BLaER1 treated with 17β-estradiol and CSF1 and Interleukin-3, amounts not matched to agents 10 nM and 100 nM (cell line): ENCODE measurements at regions not wholly inside any gene's neighbourhood (a gene's known extent, or its start where the extent isn't known, plus 50 kb on each side); places are given as distances from the start of the nearest gene placed in this dataset.
A peak's percentile ranks its signal among the peaks of the same experiment; 100 is the strongest.

ENCODE experiments used
- H3K27ac ChIP-seq, 11 experiments: shearing (Covaris generic); formaldehyde crosslinking; 2 replicates each; pipeline ENCODE4 v1.8.1; 2022
- H3K27me3 ChIP-seq, 11 experiments: shearing (Covaris generic); formaldehyde crosslinking; 2 replicates each; pipeline ENCODE4 v1.8.1; 2022
- H3K36me3 ChIP-seq, 11 experiments: shearing (Covaris generic); formaldehyde crosslinking; 2 replicates each; pipeline ENCODE4 v1.8.1; 2022
- H3K4me1 ChIP-seq, 10 experiments: shearing (Covaris generic); formaldehyde crosslinking; 2 replicates each; pipeline ENCODE4 v1.8.1; 2022
- H3K4me2 ChIP-seq, 11 experiments: shearing (Covaris generic); formaldehyde crosslinking; 2 replicates each; pipeline ENCODE4 v1.8.1; 2022
- H3K4me3 ChIP-seq, 10 experiments: shearing (Covaris generic); formaldehyde crosslinking; 2 replicates each; pipeline ENCODE4 v1.8.1; 2022
- H3K9ac ChIP-seq, 11 experiments: shearing (Covaris generic); formaldehyde crosslinking; 2 replicates each; pipeline ENCODE4 v1.8.1; 2022
- H3K9me3 ChIP-seq, 11 experiments: shearing (Covaris generic); formaldehyde crosslinking; replicated peaks in 1 of 11; 2 replicates each; pipeline ENCODE4 v1.8.1; 2022
- H4K20me1 ChIP-seq, 11 experiments: shearing (Covaris generic); formaldehyde crosslinking; 2 replicates each; pipeline ENCODE4 v1.8.1; 2022
- Cebpa-rat ChIP-seq, 11 experiments: shearing (Covaris generic); IDR thresholded peaks; 2 replicates each; pipeline ENCODE4 v1.8.1; 2022

DNA sequence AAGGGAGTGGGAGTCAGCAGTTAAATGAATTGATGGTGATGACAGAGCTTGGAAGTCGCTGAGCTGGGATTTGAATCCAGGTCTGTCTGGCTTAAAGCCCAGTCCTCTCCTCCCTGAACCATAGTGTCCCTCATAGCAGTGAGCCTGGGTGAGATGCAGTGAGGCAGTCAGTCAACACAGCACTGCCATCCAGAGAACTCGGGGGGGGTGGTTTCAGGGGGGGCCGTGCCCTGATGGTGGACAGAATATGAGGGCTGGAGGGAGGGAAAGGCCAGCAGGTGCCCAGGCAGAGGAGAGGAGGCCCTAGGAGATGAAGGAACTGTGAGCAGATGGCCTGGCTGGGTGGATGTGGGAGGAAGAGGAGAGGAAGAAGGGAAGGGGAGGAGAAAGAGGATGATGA, 405.6 kb downstream of the PTPRU start:
- Histone ChIP-seq H3K4me3 (no peak overlapping the region), H3K4me2 (peak overlapping the region in 8 of 11 experiments; percentile 74 to 96 (median 89); a peak in 15 of 22 replicates), H3K9me3 (peaks cover 0 to 7% (median 0%) of the 10 kb centered on the region in 11 experiments; a peak in 1 of 22 replicates), H3K36me3 (no peaks in the 10 kb centered on the region), H3K27me3 (no peaks in the 10 kb centered on the region), H3K9ac (no peak overlapping the region), H4K20me1 (no peaks in the 10 kb centered on the region), H3K27ac (peak overlapping the region in 3 of 11 experiments; percentile 82 to 90 (median 86); a peak in 3 of 22 replicates), H3K4me1 (peaks cover 9 to 53% (median 47%) of the 10 kb centered on the region in 10 experiments)
- TF ChIP-seq Cebpa-rat (IDR thresholded peaks at IDR 0.05): no peak

DNA sequence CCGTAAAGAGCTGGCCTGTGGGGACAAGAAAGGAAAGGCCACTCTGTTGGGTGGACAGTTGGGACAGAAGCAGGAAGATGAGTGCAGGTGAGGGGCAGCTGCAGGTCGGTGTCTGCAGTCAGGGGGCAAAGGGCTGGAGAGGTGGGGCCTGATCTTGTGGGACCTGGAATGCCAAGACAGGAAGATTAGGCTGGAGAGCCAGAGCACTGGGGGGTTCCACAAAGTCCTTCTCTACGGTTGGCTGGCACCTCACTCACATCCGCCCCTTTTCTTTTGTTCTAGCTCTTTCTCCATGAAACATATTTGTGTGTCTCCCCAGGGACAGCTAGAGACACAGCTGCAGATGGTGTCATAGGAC, 404.1 kb downstream of the PTPRU start:
- peak overlapping the region in 10 of 11 experiments; percentile 23 to 90 (median 83); a peak in 19 of 22 replicates for H3K27ac ChIP-seq
- H3K9ac ChIP-seq: peak overlapping the region in 8 of 11 experiments; percentile 42 to 75 (median 62); a peak in 16 of 22 replicates
- H3K4me1 ChIP-seq: peaks cover 9 to 47% (median 38%) of the 10 kb centered on the region in 10 experiments
- peak overlapping the region; percentile 49 to 96 (median 86) for H3K4me2 ChIP-seq
- no peak for TF ChIP-seq Cebpa-rat (IDR thresholded peaks at IDR 0.05)
- H3K4me3 ChIP-seq: peak overlapping the region in 3 of 10 experiments; percentile 11 to 33 (median 26); a peak in 2 of 20 replicates
- H3K27me3 ChIP-seq: no peaks in the 10 kb centered on the region
- peaks cover 0 to 7% (median 0%) of the 10 kb centered on the region in 11 experiments; a peak in 1 of 22 replicates for H3K9me3 ChIP-seq
- H4K20me1 ChIP-seq: no peaks in the 10 kb centered on the region
- no peaks in the 10 kb centered on the region for H3K36me3 ChIP-seq

DNA sequence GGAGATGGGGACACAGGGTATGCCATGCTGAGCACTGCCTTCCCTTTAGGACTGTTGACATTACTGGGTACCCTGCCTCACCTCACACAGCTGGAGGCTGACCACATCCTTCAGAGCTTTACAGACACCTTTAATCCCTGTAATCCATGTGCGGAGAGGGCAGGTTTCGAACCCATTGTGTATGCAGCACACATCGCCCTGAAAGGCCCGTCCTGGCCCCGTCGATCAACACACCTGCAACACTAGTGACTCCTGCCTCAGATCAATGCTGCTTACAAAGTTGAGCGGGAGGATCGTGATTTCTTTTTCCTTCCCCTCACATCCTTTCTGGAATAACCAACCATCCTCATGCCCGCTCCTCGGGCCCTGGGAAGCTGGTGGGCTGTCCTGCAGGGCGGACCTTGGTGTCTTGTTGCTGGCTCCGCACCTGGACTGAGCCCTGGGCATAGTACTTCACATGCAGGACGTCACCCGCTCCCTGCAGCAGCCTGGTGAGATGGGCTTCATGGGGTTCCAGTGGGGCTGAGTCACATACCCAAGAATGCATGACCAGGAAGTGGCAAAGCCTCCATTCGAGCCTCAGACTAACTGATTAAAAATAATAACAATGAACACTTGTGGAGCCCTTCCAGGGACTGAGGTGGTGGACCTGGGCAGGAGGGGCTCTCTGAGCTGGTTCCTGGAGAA, 403.6 kb downstream of the PTPRU start:
- H3K4me1 ChIP-seq: peaks cover 9 to 41% (median 33%) of the 10 kb centered on the region in 10 experiments
- H3K27ac ChIP-seq: peak overlapping the region in 10 of 11 experiments; percentile 23 to 90 (median 83); a peak in 19 of 22 replicates
- H3K4me2 ChIP-seq: peak overlapping the region; percentile 49 to 96 (median 86)
- H3K9ac ChIP-seq: peak overlapping the region in 8 of 11 experiments; percentile 42 to 75 (median 62); a peak in 16 of 22 replicates
- H3K9me3 ChIP-seq: peaks cover 0 to 4% (median 0%) of the 10 kb centered on the region in 11 experiments; a peak in 1 of 22 replicates
- no peaks in the 10 kb centered on the region for H4K20me1 ChIP-seq
- no peak for TF ChIP-seq Cebpa-rat (IDR thresholded peaks at IDR 0.05)
- H3K4me3 ChIP-seq: peak overlapping the region in 3 of 10 experiments; percentile 11 to 33 (median 26); a peak in 2 of 20 replicates
- H3K27me3 ChIP-seq: no peaks in the 10 kb centered on the region
- H3K36me3 ChIP-seq: no peaks in the 10 kb centered on the region

DNA sequence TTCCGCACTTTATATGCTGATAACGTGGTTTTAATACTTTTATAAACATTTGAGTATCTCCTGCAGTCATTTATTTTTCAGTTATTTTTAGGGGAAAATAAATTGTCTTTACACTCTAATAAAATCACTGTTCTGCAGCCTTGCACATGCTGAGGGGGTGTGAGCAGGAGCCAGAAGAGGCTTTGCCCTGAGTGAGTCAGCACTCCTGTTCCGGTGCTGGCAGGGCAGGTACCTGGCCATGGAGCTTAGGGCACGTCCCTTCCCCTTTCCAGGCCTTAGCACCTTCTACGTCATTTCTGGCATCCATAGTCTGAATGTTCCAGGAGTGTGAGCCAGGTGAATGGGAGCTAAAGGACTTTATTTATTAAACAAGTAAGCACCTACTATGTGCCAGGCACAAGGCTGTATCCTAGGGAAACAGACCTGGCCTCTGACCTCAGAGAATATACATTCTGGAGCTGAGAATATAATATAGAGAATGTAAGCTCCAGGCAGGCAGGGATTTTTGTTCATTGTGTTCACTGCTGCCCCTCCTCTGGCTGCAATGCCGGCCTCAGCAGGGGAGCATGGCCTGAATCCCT, 402.9 kb downstream of the PTPRU start:
- Histone ChIP-seq H3K9ac (no peak overlapping the region), H3K9me3 (no peaks in the 10 kb centered on the region), H3K4me2 (peak overlapping the region in 8 of 11 experiments; percentile 74 to 96 (median 89); a peak in 15 of 22 replicates), H3K27ac (peak overlapping the region in 4 of 11 experiments; percentile 82 to 90 (median 86); a peak in 7 of 22 replicates), H3K27me3 (no peaks in the 10 kb centered on the region), H3K4me1 (peaks cover 9 to 35% (median 31%) of the 10 kb centered on the region in 10 experiments), H3K36me3 (no peaks in the 10 kb centered on the region), H3K4me3 (no peak overlapping the region), H4K20me1 (no peaks in the 10 kb centered on the region)
- TF ChIP-seq Cebpa-rat (IDR thresholded peaks at IDR 0.05): no peak

DNA sequence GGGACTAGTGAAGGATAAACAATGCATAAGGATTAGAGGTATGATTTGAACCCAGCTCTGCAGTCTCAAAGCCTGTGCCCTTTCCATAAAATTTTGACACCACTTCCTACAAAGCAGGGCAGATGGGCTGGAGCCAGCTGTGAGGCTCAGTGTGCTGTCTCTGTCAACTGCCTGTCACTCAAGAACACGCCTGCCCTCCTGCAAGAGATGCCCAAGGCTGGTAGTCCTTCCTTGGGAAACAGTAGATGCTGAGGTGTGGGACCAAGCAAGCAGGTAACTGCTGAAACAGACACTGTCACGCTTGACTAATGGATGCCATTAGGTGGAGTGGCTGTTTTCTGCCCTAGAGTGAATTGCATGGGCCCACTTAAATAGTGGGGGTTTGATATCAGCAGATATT, 402.0 kb downstream of the PTPRU start:
- no peaks in the 10 kb centered on the region for H4K20me1 ChIP-seq
- no peak for TF ChIP-seq Cebpa-rat (IDR thresholded peaks at IDR 0.05)
- H3K27me3 ChIP-seq: no peaks in the 10 kb centered on the region
- H3K27ac ChIP-seq: no peak overlapping the region
- peaks cover 9 to 35% (median 31%) of the 10 kb centered on the region in 10 experiments for H3K4me1 ChIP-seq
- H3K9me3 ChIP-seq: no peaks in the 10 kb centered on the region
- H3K4me2 ChIP-seq: no peak overlapping the region
- H3K9ac ChIP-seq: no peak overlapping the region
- H3K4me3 ChIP-seq: no peak overlapping the region
- H3K36me3 ChIP-seq: no peaks in the 10 kb centered on the region

DNA sequence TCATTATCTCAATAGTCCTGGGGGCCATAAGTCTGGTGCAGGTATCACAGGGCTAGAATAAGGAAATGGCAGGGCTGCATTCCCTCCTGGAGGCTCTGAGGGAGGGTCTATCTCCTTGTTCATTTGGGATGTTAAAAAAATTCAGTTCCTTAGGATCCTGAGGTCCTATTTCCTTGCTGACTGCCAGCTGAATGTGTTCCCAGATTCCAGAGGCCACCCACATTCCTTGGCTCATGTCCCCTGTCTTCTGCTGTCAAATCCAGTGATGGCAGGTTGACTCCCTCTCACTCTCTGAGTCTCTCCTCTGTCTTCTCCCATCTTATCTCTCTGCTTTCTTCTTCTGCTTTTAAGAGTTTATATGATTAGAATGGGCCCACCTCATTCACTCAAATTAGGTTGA, 400.6 kb downstream of the PTPRU start:
- no peaks in the 10 kb centered on the region for H3K36me3 ChIP-seq
- H3K4me1 ChIP-seq: peaks cover 9 to 30% (median 28%) of the 10 kb centered on the region in 10 experiments
- H3K4me2 ChIP-seq: no peak overlapping the region
- no peak overlapping the region for H3K4me3 ChIP-seq
- no peak for TF ChIP-seq Cebpa-rat (IDR thresholded peaks at IDR 0.05)
- H3K27ac ChIP-seq: no peak overlapping the region
- H4K20me1 ChIP-seq: no peaks in the 10 kb centered on the region
- H3K27me3 ChIP-seq: no peaks in the 10 kb centered on the region
- H3K9ac ChIP-seq: no peak overlapping the region
- no peaks in the 10 kb centered on the region for H3K9me3 ChIP-seq

DNA sequence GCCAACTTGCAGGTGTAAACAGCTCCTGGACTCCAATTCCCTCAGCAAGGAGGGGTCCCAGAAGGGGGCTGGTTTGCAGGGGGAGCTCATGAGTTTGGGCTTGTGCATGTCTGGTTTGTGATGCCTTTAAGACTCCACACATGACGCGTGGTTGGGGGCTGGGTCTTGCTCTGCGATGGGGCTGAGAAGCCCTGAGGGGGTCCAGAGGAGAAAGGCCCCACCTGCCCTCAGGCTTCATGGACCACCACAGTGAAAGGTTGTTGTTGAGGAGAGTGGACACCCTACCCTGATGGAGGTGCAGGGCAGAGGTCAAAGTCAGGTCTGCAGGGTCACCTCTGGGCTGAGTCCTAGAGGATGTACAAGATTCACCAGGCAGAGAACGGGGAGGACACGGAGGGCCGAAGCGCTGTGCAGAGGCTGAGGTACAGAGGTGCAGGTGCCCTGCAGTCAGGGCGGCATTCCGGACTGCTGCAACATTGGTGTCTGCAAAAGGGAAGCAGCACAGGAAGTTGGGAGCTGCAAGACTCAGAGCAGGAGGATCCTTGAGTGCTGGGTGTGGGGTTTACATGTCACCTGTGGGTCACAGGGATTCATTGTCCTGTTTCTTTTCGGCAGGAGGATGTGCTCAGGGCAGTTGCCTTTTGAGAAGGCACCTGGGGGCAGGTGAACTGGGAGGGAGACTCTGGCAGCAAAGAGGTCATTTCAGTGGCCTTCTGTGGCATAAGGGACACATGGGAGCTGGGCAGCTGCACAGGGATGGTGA, 399.4 kb downstream of the PTPRU start:
- H3K4me3 ChIP-seq: no peak overlapping the region
- no peak overlapping the region for H3K27ac ChIP-seq
- H3K4me2 ChIP-seq: no peak overlapping the region
- no peak for TF ChIP-seq Cebpa-rat (IDR thresholded peaks at IDR 0.05)
- H3K4me1 ChIP-seq: peaks cover 11 to 26% (median 16%) of the 10 kb centered on the region in 10 experiments
- H3K9ac ChIP-seq: no peak overlapping the region
- no peaks in the 10 kb centered on the region for H3K27me3 ChIP-seq
- no peaks in the 10 kb centered on the region for H4K20me1 ChIP-seq
- H3K9me3 ChIP-seq: no peaks in the 10 kb centered on the region
- no peaks in the 10 kb centered on the region for H3K36me3 ChIP-seq

DNA sequence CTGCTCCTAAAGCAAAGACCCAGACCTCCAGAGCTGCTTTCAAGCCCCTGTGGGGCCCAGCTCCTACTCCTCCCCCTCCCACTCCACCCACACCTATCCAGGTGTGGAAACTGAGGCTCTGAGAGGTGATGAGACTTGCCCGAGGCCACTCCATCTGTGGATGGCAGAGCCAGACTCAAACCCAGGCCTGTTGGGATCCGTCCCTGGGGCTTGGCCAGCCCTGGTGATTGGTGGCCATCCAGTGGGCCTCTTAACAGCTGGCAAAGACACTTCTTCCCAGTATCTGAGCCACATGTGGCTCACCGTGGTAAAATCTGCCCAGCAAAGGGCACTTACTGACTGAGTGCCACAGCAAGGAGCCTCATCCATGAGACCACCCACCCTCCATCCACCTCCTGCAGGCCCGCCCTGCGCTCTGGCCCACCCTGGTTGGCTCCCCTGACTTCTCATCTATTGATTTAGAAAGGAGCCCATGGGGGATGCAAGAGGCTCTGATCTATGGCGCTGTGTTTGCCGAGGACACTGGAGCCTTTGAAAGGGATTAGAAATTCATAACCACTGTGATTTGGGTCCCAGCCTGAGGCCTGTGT, 398.5 kb downstream of the PTPRU start:
- Histone ChIP-seq H3K27me3 (no peaks in the 10 kb centered on the region), H3K4me1 (peaks cover 3 to 21% (median 8%) of the 10 kb centered on the region in 10 experiments; a peak in 19 of 20 replicates), H3K9ac (no peak overlapping the region), H4K20me1 (no peaks in the 10 kb centered on the region; a peak in 1 of 22 replicates), H3K9me3 (no peaks in the 10 kb centered on the region), H3K4me3 (no peak overlapping the region), H3K36me3 (no peaks in the 10 kb centered on the region), H3K27ac (no peak overlapping the region), H3K4me2 (no peak overlapping the region)
- TF ChIP-seq Cebpa-rat (IDR thresholded peaks at IDR 0.05): no peak
